ENCODE measurements at regions not wholly inside any gene's neighbourhood (a gene's known extent, or its start where the extent isn't known, plus 50 kb on each side); places are given as distances from the start of the nearest gene placed in this dataset.
"Not testable (repeated sequence)": the region's sequence is repeated elsewhere in the genome, so short reads cannot be mapped to it uniquely, and the experiment has no call there.

- H3K27me3 ChIP-seq (replicated peaks): no peaks in the 10 kb centered on the region
- no peak overlapping the region for H3K27ac ChIP-seq
- no peak overlapping the region for H3K4me3 ChIP-seq (ENCODE audit: low read depth, low read length)
- TF ChIP-seq, protein P1, sequence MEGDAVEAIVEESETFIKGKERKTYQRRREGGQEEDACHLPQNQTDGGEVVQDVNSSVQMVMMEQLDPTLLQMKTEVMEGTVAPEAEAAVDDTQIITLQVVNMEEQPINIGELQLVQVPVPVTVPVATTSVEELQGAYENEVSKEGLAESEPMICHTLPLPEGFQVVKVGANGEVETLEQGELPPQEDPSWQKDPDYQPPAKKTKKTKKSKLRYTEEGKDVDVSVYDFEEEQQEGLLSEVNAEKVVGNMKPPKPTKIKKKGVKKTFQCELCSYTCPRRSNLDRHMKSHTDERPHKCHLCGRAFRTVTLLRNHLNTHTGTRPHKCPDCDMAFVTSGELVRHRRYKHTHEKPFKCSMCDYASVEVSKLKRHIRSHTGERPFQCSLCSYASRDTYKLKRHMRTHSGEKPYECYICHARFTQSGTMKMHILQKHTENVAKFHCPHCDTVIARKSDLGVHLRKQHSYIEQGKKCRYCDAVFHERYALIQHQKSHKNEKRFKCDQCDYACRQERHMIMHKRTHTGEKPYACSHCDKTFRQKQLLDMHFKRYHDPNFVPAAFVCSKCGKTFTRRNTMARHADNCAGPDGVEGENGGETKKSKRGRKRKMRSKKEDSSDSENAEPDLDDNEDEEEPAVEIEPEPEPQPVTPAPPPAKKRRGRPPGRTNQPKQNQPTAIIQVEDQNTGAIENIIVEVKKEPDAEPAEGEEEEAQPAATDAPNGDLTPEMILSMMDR (IDR thresholded peaks at IDR 0.05; ENCODE audit: low read depth, low read length, missing control alignments): no peak
- DNase-seq: no peak
- in situ Hi-C loops (cut with HindIII; ENCODE audit: low pct_ligation_motif_present, low sequenced_read_pairs): no loop called here
- H3K36me3 ChIP-seq (replicated peaks): no peaks in the 10 kb centered on the region
These were observed 629.6 kb upstream of the VRK2 start for GRCh38 chr2:57417007-57417406.

GRCh38 chr2:57418859-57419346 is 627.7 kb upstream of the VRK2 start:
- H3K36me3 ChIP-seq (replicated peaks); H3K27me3 ChIP-seq (replicated peaks); DNase-seq; H3K27ac ChIP-seq; H3K4me3 ChIP-seq (ENCODE audit: low read depth, low read length); in situ Hi-C loops (cut with HindIII; ENCODE audit: low pct_ligation_motif_present, low sequenced_read_pairs): not testable (repeated sequence)

DNA sequence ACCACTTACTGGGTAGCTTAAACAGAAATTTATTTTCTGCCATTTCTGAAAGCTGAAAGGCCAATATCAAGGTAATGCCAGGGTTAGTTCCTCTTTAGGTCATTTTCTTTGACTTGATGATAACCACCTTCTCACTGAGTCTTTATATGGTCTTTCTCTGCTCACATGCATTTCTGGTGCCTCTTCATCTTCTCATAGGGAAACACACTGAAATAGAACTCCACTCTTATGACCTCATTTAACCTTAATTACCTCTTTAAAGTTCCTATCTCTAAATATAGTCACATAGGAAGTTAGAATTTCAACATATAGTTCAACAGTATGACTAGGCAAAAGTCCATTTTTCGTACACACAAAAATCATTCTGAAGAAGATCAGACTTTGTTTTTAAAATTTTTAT is 616.8 kb upstream of the VRK2 start:
- in situ Hi-C loops (cut with HindIII; ENCODE audit: low pct_ligation_motif_present, low sequenced_read_pairs): no loop called here
- TF ChIP-seq, protein P1 (IDR thresholded peaks at IDR 0.05; ENCODE audit: low read depth, low read length, missing control alignments): no peak
- Histone ChIP-seq H3K4me3 (ENCODE audit: low read depth, low read length) (no peak overlapping the region), H3K27ac (no peak overlapping the region), H3K36me3 (replicated peaks) (no peaks in the 10 kb centered on the region), H3K27me3 (replicated peaks) (no peaks in the 10 kb centered on the region)
- no peak for DNase-seq

DNA sequence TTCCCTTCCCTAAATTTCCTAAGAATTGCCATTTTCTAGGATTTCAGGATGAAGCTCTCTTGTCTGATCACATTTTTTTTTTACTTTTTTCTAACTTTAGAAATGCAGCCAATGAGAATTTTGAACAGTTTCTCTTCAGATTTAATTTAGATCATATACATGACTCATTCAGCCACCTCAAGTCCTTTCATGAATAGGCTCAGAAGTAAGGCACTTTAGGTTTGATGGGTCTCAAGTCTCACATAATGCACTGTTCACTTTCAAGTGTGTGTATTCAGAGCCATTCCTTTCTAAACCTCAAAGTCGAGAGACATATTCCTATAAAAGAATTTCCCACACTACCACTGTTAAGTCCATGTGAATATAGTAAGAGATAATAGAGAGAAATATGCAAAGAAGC is 614.1 kb upstream of the VRK2 start:
- no peak for DNase-seq
- Histone ChIP-seq H3K27ac (no peak overlapping the region), H3K36me3 (replicated peaks) (no peaks in the 10 kb centered on the region), H3K4me3 (ENCODE audit: low read depth, low read length) (no peak overlapping the region), H3K27me3 (replicated peaks) (no peaks in the 10 kb centered on the region)
- TF ChIP-seq, protein P1 (IDR thresholded peaks at IDR 0.05; ENCODE audit: low read depth, low read length, missing control alignments): no peak
- in situ Hi-C loops (cut with HindIII; ENCODE audit: low pct_ligation_motif_present, low sequenced_read_pairs): no loop called here

GRCh38 chr2:57434441-57434840 is 612.2 kb upstream of the VRK2 start:
- TF ChIP-seq, protein P1 (IDR thresholded peaks at IDR 0.05; ENCODE audit: low read depth, low read length, missing control alignments): no peak
- in situ Hi-C loops (cut with HindIII; ENCODE audit: low pct_ligation_motif_present, low sequenced_read_pairs): no loop called here
- no peaks in the 10 kb centered on the region for H3K27me3 ChIP-seq (replicated peaks)
- H3K27ac ChIP-seq: no peak overlapping the region
- DNase-seq: no peak
- H3K36me3 ChIP-seq (replicated peaks): no peaks in the 10 kb centered on the region
- no peak overlapping the region for H3K4me3 ChIP-seq (ENCODE audit: low read depth, low read length)

DNA sequence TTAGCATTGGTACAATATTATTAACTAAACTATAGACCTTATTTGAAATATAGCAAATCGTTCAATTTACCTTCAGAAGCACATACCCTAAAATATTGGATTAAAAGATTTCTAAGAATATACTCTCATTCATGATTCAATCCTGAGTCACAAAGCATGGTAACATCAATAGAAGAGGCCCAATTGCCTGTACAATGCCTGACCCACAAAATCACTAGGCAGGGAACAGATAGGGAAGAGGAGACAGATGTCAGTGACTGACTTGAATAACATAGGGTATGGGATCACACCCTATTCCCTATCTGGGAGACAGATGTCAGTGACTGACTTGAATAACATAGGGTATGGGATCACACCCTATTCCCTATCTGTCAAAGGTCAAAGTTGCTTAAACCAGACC is 611.6 kb upstream of the VRK2 start:
- Histone ChIP-seq H3K27me3 (replicated peaks) (no peaks in the 10 kb centered on the region), H3K36me3 (replicated peaks) (no peaks in the 10 kb centered on the region), H3K4me3 (ENCODE audit: low read depth, low read length) (no peak overlapping the region), H3K27ac (no peak overlapping the region)
- DNase-seq: no peak
- in situ Hi-C loops (cut with HindIII; ENCODE audit: low pct_ligation_motif_present, low sequenced_read_pairs): no loop called here
- TF ChIP-seq, protein P1 (IDR thresholded peaks at IDR 0.05; ENCODE audit: low read depth, low read length, missing control alignments): no peak
